Loucy (cell line): ENCODE measurements at regions not wholly inside any gene's neighbourhood (a gene's known extent, or its start where the extent isn't known, plus 50 kb on each side); places are given as distances from the start of the nearest gene placed in this dataset.

Experiments used
- H2AFZ ChIP-seq: fragments of 200-600 bp; sonication (generic); 2 replicates; pipeline ENCODE4 v1.6.0; 2016; ENCODE audit warnings: antibody characterized with exemption, mild to moderate bottlenecking, low read length, moderate library complexity
- H3F3A ChIP-seq: fragments of 200-600 bp; 2 replicates; pipeline ENCODE4 v1.6.0; 2016; ENCODE audit warnings: antibody characterized with exemption, low read depth, mild to moderate bottlenecking
- H3K27me3 ChIP-seq: fragments of 200-600 bp; sonication (generic); 2 replicates; pipeline ENCODE4 v1.6.1; 2014; ENCODE audit warnings: low read length, mild to moderate bottlenecking; ENCODE audit not compliant: insufficient read depth, poor library complexity, severe bottlenecking
- H3K36me3 ChIP-seq: fragments of 200-600 bp; sonication (generic); 2 replicates; pipeline ENCODE4 v1.6.1; 2016; ENCODE audit warnings: low read length; ENCODE audit not compliant: insufficient read depth
- H3K4me1 ChIP-seq: fragments of 200-600 bp; sonication (generic); 2 replicates; pipeline ENCODE4 v1.5.1; 2014; ENCODE audit warnings: low read length, mild to moderate bottlenecking; ENCODE audit not compliant: insufficient read depth, poor library complexity, severe bottlenecking
- H3K4me2 ChIP-seq: fragments of 200-600 bp; sonication (generic); 2 replicates; pipeline ENCODE4 v1.6.0; 2014; ENCODE audit warnings: antibody characterized with exemption, low read length, low read depth, mild to moderate bottlenecking; ENCODE audit not compliant: poor library complexity, severe bottlenecking
- H3K4me3 ChIP-seq: fragments of 200-600 bp; sonication (generic); 2 replicates; pipeline ENCODE4 v1.5.1; 2014; ENCODE audit warnings: low read length, mild to moderate bottlenecking, mixed read lengths; ENCODE audit not compliant: poor library complexity, severe bottlenecking
- H3K79me2 ChIP-seq: fragments of 200-600 bp; sonication (generic); 2 replicates; pipeline ENCODE4 v1.6.1; 2014; ENCODE audit warnings: low read length; ENCODE audit not compliant: insufficient read depth
- H3K9ac ChIP-seq: fragments of 200-600 bp; sonication (generic); 2 replicates; pipeline ENCODE4 v1.6.0; 2014; ENCODE audit warnings: mild to moderate bottlenecking, low read depth, low read length, moderate library complexity; ENCODE audit not compliant: poor library complexity, severe bottlenecking
- H3K9me2 ChIP-seq: fragments of 200-600 bp; sonication (generic); replicated peaks from 2 replicates; pipeline ENCODE4 v1.6.1; 2016; ENCODE audit warnings: low read depth, low read length, mixed read lengths
- H3K9me3 ChIP-seq: fragments of 200-600 bp; sonication (generic); 2 replicates; pipeline ENCODE4 v1.6.1; 2014; ENCODE audit warnings: mild to moderate bottlenecking, antibody characterized with exemption, low read length, low read depth; ENCODE audit not compliant: insufficient read depth
- H4K20me1 ChIP-seq: fragments of 200-600 bp; sonication (generic); 2 replicates; pipeline ENCODE4 v1.6.0; 2014; ENCODE audit warnings: antibody characterized with exemption, low read length, mild to moderate bottlenecking; ENCODE audit not compliant: insufficient read depth, poor library complexity, severe bottlenecking
- EZH2phosphoT487 ChIP-seq: fragments of 200-600 bp; IDR thresholded peaks from 2 replicates; pipeline ENCODE4 v1.6.1; 2018; ENCODE audit warnings: antibody characterized with exemption, mild to moderate bottlenecking, moderate library complexity, borderline replicate concordance
- TF ChIP-seq, protein P1 (sequence below): fragments of 200-600 bp; sonication (generic); conservative IDR thresholded peaks from 2 replicates; pipeline ENCODE4 v1.5.1; 2014; ENCODE audit warnings: mild to moderate bottlenecking, antibody characterized with exemption, low read length

DNA sequence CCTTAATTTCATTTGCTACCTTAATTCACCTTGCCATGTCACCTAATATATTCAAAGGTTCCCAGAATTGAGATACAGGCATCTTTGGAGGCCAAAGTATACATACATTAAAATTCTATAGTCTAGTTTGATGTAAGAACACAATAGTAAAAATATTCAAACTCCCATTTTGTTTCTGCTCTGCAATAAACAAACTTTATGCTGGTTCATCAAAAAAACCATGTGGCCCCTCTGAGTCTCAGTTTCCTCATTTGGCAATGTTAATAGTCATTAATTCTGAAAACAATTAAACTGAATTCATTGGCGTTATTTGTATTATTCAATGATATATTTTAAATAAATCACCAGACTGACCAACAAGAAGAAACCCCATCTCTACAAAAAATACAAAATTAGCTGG lies 639.4 kb upstream of the INTU start:
- Histone ChIP-seq H3K9me2 (no peaks in the 10 kb centered on the region), H4K20me1 (no peaks in the 10 kb centered on the region), H3K9ac (no peak overlapping the region), H3K36me3 (no peaks in the 10 kb centered on the region), H3K4me3 (no peak overlapping the region), H2AFZ (no peak overlapping the region), H3F3A (no peaks in the 10 kb centered on the region), H3K4me1 (no peaks in the 10 kb centered on the region), H3K4me2 (no peak overlapping the region), H3K27me3 (no peaks in the 10 kb centered on the region), H3K9me3 (no peaks in the 10 kb centered on the region), H3K79me2 (no peaks in the 10 kb centered on the region)
- TF ChIP-seq, protein P1, sequence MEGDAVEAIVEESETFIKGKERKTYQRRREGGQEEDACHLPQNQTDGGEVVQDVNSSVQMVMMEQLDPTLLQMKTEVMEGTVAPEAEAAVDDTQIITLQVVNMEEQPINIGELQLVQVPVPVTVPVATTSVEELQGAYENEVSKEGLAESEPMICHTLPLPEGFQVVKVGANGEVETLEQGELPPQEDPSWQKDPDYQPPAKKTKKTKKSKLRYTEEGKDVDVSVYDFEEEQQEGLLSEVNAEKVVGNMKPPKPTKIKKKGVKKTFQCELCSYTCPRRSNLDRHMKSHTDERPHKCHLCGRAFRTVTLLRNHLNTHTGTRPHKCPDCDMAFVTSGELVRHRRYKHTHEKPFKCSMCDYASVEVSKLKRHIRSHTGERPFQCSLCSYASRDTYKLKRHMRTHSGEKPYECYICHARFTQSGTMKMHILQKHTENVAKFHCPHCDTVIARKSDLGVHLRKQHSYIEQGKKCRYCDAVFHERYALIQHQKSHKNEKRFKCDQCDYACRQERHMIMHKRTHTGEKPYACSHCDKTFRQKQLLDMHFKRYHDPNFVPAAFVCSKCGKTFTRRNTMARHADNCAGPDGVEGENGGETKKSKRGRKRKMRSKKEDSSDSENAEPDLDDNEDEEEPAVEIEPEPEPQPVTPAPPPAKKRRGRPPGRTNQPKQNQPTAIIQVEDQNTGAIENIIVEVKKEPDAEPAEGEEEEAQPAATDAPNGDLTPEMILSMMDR: no peak

DNA sequence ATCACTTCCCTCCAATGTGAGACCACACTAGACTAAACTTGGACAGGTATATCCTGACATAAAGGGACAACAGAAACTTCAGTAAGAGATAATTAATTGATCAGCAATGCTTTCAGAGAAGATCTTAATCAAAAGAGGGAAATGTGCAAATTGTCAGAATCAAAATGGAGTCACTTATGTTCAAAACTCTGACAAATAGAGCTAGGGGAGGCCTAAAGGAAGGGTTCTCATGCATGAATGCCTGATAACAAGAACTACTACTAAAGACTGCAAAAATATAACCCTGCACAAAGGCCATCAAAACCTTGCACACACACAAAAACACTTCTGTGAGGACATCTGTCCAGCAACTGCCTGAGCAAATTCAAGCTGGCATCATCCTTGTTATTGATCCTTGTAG lies 637.5 kb upstream of the INTU start:
- no peaks in the 10 kb centered on the region for H3K9me2 ChIP-seq
- no peaks in the 10 kb centered on the region for H3K4me1 ChIP-seq
- H3K4me3 ChIP-seq: no peak overlapping the region
- TF ChIP-seq EZH2phosphoT487: no peak
- TF ChIP-seq, protein P1: no peak
- H3F3A ChIP-seq: no peaks in the 10 kb centered on the region
- no peaks in the 10 kb centered on the region for H3K27me3 ChIP-seq
- no peak overlapping the region for H3K4me2 ChIP-seq
- H3K79me2 ChIP-seq: no peaks in the 10 kb centered on the region
- H3K36me3 ChIP-seq: no peaks in the 10 kb centered on the region
- H3K9ac ChIP-seq: no peak overlapping the region
- no peaks in the 10 kb centered on the region for H4K20me1 ChIP-seq
- H2AFZ ChIP-seq: no peak overlapping the region
- H3K9me3 ChIP-seq: no peaks in the 10 kb centered on the region

DNA sequence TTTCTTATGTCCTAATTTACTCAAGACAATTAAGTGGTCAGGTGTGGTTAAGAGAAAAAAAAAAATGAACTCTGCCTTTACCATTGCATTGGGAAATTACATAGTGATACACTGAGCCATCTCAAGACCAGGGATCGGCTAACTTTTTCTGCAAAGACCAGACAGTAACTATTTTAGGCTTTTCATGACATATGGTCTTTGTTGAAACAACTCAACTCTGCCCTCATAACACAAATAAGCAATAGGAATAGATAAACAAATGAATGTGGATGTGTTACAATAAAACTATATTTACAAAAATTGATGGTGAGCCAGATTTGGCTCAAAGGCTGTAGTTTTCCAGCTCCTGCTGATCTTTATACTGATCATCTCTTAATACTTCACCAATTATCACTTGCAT lies 632.6 kb upstream of the INTU start:
- no peak overlapping the region for H3K9ac ChIP-seq
- no peaks in the 10 kb centered on the region for H3K4me1 ChIP-seq
- H3K9me2 ChIP-seq: no peaks in the 10 kb centered on the region
- no peaks in the 10 kb centered on the region for H4K20me1 ChIP-seq
- H3F3A ChIP-seq: no peaks in the 10 kb centered on the region
- H2AFZ ChIP-seq: no peak overlapping the region
- H3K36me3 ChIP-seq: no peaks in the 10 kb centered on the region
- H3K4me3 ChIP-seq: no peak overlapping the region
- H3K79me2 ChIP-seq: no peaks in the 10 kb centered on the region
- no peaks in the 10 kb centered on the region for H3K9me3 ChIP-seq
- no peak overlapping the region for H3K4me2 ChIP-seq
- TF ChIP-seq EZH2phosphoT487: no peak
- TF ChIP-seq, protein P1: no peak
- no peaks in the 10 kb centered on the region for H3K27me3 ChIP-seq
